OCI-LY1 (cell line): ENCODE measurements at regions not wholly inside any gene's neighbourhood (a gene's known extent, or its start where the extent isn't known, plus 50 kb on each side); places are given as distances from the start of the nearest gene placed in this dataset.

ENCODE experiments used
- H2AFZ ChIP-seq: fragments of 200-600 bp; sonication (generic), shearing (Covaris generic); 2 replicates; pipeline ENCODE4 v1.6.0; 2014; ENCODE audit warnings: antibody characterized with exemption, mild to moderate bottlenecking, low read length
- H3F3A ChIP-seq: fragments of 200-600 bp; sonication (generic), shearing (Covaris generic); 2 replicates; pipeline ENCODE4 v1.6.0; 2014; ENCODE audit warnings: mild to moderate bottlenecking, antibody characterized with exemption, low read length, moderate library complexity; ENCODE audit not compliant: insufficient read depth
- H3K27ac ChIP-seq: fragments of 200-600 bp; sonication (generic); 2 replicates; pipeline ENCODE4 v1.5.1; 2014; ENCODE audit warnings: low read length, mixed run types, mild to moderate bottlenecking, low read depth; ENCODE audit not compliant: poor library complexity, severe bottlenecking
- H3K27me3 ChIP-seq: fragments of 200-600 bp; sonication (generic); 2 replicates; pipeline ENCODE4 v1.6.0; 2014; ENCODE audit warnings: antibody characterized with exemption, mild to moderate bottlenecking, low read length, moderate library complexity; ENCODE audit not compliant: insufficient read depth
- H3K36me3 ChIP-seq: fragments of 200-600 bp; sonication (generic); 2 replicates; pipeline ENCODE4 v1.6.1; 2014; ENCODE audit warnings: mild to moderate bottlenecking, antibody characterized with exemption, low read length, moderate library complexity, mixed read lengths; ENCODE audit not compliant: insufficient read depth
- H3K4me1 ChIP-seq: fragments of 200-600 bp; sonication (generic); 2 replicates; pipeline ENCODE4 v1.5.1; 2014; ENCODE audit warnings: mild to moderate bottlenecking, low read length, moderate library complexity; ENCODE audit not compliant: insufficient read depth, severe bottlenecking
- H3K4me2 ChIP-seq: fragments of 200-600 bp; sonication (generic), shearing (Covaris generic); 2 replicates; pipeline ENCODE4 v1.6.1; 2014; ENCODE audit warnings: low read length
- H3K4me3 ChIP-seq: fragments of 200-600 bp; sonication (generic); 2 replicates; pipeline ENCODE4 v1.5.1; 2014; ENCODE audit warnings: low read length, low read depth, mild to moderate bottlenecking, mixed read lengths; ENCODE audit not compliant: poor library complexity, severe bottlenecking
- H3K79me2 ChIP-seq: fragments of 200-600 bp; shearing (Covaris generic); 2 replicates; pipeline ENCODE4 v1.6.1; 2016; ENCODE audit warnings: mixed run types, low read length, mixed read lengths; ENCODE audit not compliant: insufficient read depth
- H3K9ac ChIP-seq: fragments of 200-600 bp; sonication (generic), shearing (Covaris generic); 2 replicates; pipeline ENCODE4 v1.6.1; 2014; ENCODE audit warnings: mild to moderate bottlenecking, low read length, mixed read lengths
- H3K9me2 ChIP-seq: fragments of 200-600 bp; sonication (generic), shearing (Covaris generic); 2 replicates; pipeline ENCODE4 v1.6.1; 2014; ENCODE audit warnings: low read depth, mild to moderate bottlenecking, low read length, mixed read lengths
- H3K9me3 ChIP-seq: fragments of 200-600 bp; shearing (Covaris generic); 2 replicates; pipeline ENCODE4 v1.6.1; 2014; ENCODE audit warnings: low read length, mixed read lengths
- H4K20me1 ChIP-seq: fragments of 200-600 bp; sonication (generic), shearing (Covaris generic); 2 replicates; pipeline ENCODE4 v1.6.0; 2016; ENCODE audit warnings: mild to moderate bottlenecking, low read length; ENCODE audit not compliant: insufficient read depth
- CTCF ChIP-seq: fragments of 200-600 bp; sonication (generic), shearing (Covaris generic); IDR thresholded peaks from 2 replicates; pipeline ENCODE4 v1.5.1; 2017; ENCODE audit warnings: mild to moderate bottlenecking, antibody characterized with exemption, low read length, moderate library complexity, mixed read lengths
- EZH2 ChIP-seq: fragments of 200-600 bp; sonication (generic), shearing (Covaris generic); IDR thresholded peaks from 2 replicates; pipeline ENCODE4 v1.8.0; 2017; ENCODE audit warnings: borderline replicate concordance, mixed run types, mild to moderate bottlenecking, antibody characterized with exemption, low read length, moderate library complexity, mixed read lengths

- no peaks in the 10 kb centered on the region for H3F3A ChIP-seq
- no peaks in the 10 kb centered on the region for H3K79me2 ChIP-seq
- no peaks in the 10 kb centered on the region for H3K36me3 ChIP-seq
- H3K27ac ChIP-seq = no peak overlapping the region
- TF ChIP-seq CTCF (no peak), EZH2 (no peak)
- no peaks in the 10 kb centered on the region for H3K4me1 ChIP-seq
- H3K4me3 ChIP-seq = no peak overlapping the region
- H3K9ac ChIP-seq = no peak overlapping the region
- no peak overlapping the region for H3K4me2 ChIP-seq
- H3K9me2 ChIP-seq = no peaks in the 10 kb centered on the region
- H3K27me3 ChIP-seq = no peaks in the 10 kb centered on the region
- H2AFZ ChIP-seq = no peak overlapping the region
- H4K20me1 ChIP-seq = no peaks in the 10 kb centered on the region
- no peaks in the 10 kb centered on the region for H3K9me3 ChIP-seq
Observed at GRCh38 chr16:80460988-80461387, 79.8 kb upstream of the DYNLRB2 start.

GRCh38 chr16:80459966-80460365 is 80.8 kb upstream of the DYNLRB2 start:
- no peak overlapping the region for H3K27ac ChIP-seq
- no peak overlapping the region for H2AFZ ChIP-seq

GRCh38 chr16:80459331-80459777 is 81.4 kb upstream of the DYNLRB2 start:
- H3K4me2 ChIP-seq = no peak overlapping the region
- no peaks in the 10 kb centered on the region for H3F3A ChIP-seq
- H2AFZ ChIP-seq = no peak overlapping the region
- no peaks in the 10 kb centered on the region for H3K36me3 ChIP-seq
- no peaks in the 10 kb centered on the region for H3K27me3 ChIP-seq
- no peaks in the 10 kb centered on the region for H3K9me3 ChIP-seq
- H3K9ac ChIP-seq = no peak overlapping the region
- no peaks in the 10 kb centered on the region for H4K20me1 ChIP-seq
- H3K9me2 ChIP-seq = no peaks in the 10 kb centered on the region
- no peaks in the 10 kb centered on the region for H3K79me2 ChIP-seq
- no peaks in the 10 kb centered on the region for H3K4me1 ChIP-seq
- TF ChIP-seq EZH2 = no peak
- TF ChIP-seq CTCF = no peak
- no peak overlapping the region for H3K4me3 ChIP-seq
- no peak overlapping the region for H3K27ac ChIP-seq

More at GRCh38 chr16:80459966-80460365, 80.8 kb upstream of the DYNLRB2 start:
- H3K9ac ChIP-seq = no peak overlapping the region
- H3K4me3 ChIP-seq = no peak overlapping the region
- no peaks in the 10 kb centered on the region for H3K9me2 ChIP-seq
- no peaks in the 10 kb centered on the region for H3K27me3 ChIP-seq
- H3K36me3 ChIP-seq = no peaks in the 10 kb centered on the region
- no peaks in the 10 kb centered on the region for H3K4me1 ChIP-seq
- H3K9me3 ChIP-seq = no peaks in the 10 kb centered on the region
- no peak overlapping the region for H3K4me2 ChIP-seq
- H3K79me2 ChIP-seq = no peaks in the 10 kb centered on the region
- TF ChIP-seq CTCF (no peak), EZH2 (no peak)
- H3F3A ChIP-seq = no peaks in the 10 kb centered on the region
- H4K20me1 ChIP-seq = no peaks in the 10 kb centered on the region
